GM23248 (cell line): ENCODE measurements at regions not wholly inside any gene's neighbourhood (a gene's known extent, or its start where the extent isn't known, plus 50 kb on each side); places are given as distances from the start of the nearest gene placed in this dataset.

ENCODE experiments used
- EZH2 ChIP-seq: fragments of 200-600 bp; sonication (generic); IDR thresholded peaks from 2 replicates; pipeline ENCODE4 v1.6.1; 2018; ENCODE audit warnings: antibody characterized with exemption, mild to moderate bottlenecking; ENCODE audit not compliant: insufficient read depth, poor library complexity, severe bottlenecking
- EZH2phosphoT487 ChIP-seq: fragments of 200-600 bp; sonication (generic); IDR thresholded peaks from 2 replicates; pipeline ENCODE4 v1.6.1; 2018; ENCODE audit warnings: antibody characterized with exemption, moderate library complexity, mild to moderate bottlenecking, low read depth; ENCODE audit not compliant: insufficient read depth

DNA sequence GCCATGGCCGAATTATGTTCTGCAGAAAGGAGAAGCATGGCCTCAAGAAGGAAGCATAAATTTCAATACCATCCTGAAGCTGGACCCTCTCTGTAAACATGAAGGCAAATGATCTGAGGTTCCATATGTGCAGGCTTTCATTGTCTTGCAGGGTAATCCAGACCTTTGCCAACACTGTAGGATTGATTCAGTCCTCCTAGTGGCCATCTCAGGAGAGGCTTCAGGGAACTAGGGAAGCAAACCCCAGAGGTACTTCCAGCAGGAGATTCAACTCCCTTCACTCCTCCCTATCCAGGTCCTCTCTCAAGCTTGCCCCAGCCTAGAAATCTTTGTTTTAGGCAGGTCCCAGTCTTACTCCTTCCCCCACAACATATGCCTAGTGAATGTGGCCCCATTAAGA, 99.3 kb upstream of the HCN1 start:
- TF ChIP-seq EZH2 (no peak), EZH2phosphoT487 (no peak)
